ENCODE measurements at regions not wholly inside any gene's neighbourhood (a gene's known extent, or its start where the extent isn't known, plus 50 kb on each side); places are given as distances from the start of the nearest gene placed in this dataset.
"Not testable (repeated sequence)": the region's sequence is repeated elsewhere in the genome, so short reads cannot be mapped to it uniquely, and the experiment has no call there.

GRCh38 chr12:131277186-131278091, 323.7 kb downstream of the ADGRD1 start:
- FAIRE-seq = not testable (repeated sequence)

- FAIRE-seq = not testable (repeated sequence)
These were observed 324.9 kb downstream of the ADGRD1 start for GRCh38 chr12:131278451-131279115.

- no peak for FAIRE-seq
These were observed 325.7 kb downstream of the ADGRD1 start for GRCh38 chr12:131279281-131279921.

- FAIRE-seq = no peak
These were observed 326.7 kb downstream of the ADGRD1 start for GRCh38 chr12:131280426-131280825.

DNA sequence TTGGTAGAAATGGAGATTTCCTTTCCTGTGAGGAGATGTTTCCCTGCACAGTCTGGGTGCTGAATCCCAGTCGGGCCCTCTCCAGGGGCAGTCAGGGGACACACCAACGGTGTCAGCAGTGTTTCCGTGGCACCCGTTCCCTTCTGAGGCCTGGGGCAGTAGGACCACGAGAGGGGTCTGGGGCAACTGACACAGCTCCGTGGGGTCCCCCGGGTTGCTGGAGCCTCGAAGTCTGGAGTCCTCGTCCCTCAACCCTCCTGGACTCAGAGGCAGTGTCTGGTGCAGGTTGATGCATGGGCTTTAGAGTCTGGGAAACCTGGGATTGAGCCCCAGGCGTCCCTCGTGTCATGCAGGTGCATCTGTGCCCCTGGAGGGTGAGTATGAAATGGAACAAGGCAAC, 327.3 kb downstream of the ADGRD1 start:
- no peak for FAIRE-seq

- no peak for FAIRE-seq
These were observed 328.8 kb downstream of the ADGRD1 start for GRCh38 chr12:131282292-131283080.

DNA sequence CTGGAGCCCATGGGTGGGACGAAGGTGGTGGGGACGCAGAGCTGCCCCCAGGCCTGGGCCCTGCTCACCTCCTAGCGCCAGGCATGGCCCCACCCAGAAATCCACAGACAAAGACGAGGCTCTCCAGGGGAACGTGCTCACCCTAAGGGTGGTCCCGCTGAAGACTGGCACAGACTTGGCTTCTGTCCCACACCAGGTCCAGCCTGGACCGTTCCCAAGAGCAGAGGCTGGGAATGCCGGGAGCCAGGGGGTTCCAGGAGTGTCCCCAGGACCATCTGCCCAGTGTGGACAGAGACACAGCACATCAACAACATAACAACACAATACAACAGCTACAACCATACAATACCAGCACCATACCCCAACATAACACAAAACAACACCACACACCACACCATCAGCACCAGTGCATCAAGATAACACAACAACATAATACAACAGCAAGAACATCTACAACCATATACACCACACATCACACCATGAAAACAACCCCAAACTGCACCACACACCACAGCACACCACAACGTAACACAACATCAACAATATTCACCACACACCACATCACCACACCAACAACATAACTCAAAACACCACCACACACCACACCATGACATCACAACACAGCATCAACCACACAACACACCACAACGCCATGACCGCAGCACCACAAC, 329.6 kb downstream of the ADGRD1 start:
- no peak for FAIRE-seq

- FAIRE-seq = not testable (repeated sequence)
These were observed 330.4 kb downstream of the ADGRD1 start for GRCh38 chr12:131283862-131284825.

- FAIRE-seq = not testable (repeated sequence)
These were observed 331.5 kb downstream of the ADGRD1 start for GRCh38 chr12:131284954-131285904.

- FAIRE-seq = not testable (repeated sequence)
These were observed 332.2 kb downstream of the ADGRD1 start for GRCh38 chr12:131285905-131286295.

- not testable (repeated sequence) for FAIRE-seq
These were observed 332.6 kb downstream of the ADGRD1 start for GRCh38 chr12:131286301-131286700.

GRCh38 chr12:131287015-131287937, 333.6 kb downstream of the ADGRD1 start:
- FAIRE-seq = no peak

GRCh38 chr12:131287938-131288764, 334.4 kb downstream of the ADGRD1 start:
- FAIRE-seq = no peak

DNA sequence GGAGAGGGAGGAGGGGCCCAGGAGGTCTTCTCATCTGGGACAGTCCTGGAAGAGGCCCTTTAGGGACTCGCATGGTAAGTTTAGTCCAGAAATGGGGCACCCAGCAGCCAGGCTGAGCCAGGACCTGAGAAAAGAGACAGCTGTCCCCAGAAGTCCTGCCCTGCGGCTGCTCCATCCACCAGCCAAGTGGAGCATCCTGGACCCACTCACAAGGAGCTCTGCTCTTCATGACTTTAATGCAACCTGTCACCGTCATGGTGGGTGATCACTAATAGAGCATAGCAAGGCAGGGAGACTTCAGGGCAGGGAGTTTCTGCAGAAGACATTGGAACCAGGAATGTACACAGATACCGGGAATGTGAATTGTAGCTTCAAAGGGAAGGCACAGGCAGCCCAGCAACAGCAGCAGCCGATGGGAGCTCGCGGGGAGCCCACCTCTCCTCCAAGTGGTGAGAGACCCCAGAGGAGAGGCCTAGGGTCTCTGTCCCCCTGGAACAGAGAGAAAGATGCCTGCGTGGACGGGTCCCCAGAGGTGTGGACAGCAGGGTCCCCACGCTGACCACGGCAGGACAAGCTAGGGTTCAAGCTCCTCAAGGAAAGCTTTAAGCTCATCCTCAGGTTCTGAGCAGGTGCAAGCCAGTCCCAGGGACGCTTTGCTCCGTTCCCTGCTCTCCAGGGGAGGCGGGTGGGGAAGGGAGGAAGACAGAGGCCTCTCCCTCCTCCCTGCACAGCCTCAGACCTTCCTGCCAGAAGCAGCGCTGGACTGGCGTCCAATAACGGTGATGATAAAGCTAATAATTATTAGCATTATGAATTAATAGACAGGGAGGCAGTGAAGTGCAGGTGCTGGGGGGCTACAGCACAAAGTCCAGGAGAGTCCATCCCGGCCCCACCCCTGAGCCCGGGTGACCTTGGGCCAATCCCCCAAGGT, 335.3 kb downstream of the ADGRD1 start:
- not testable (repeated sequence) for FAIRE-seq

- FAIRE-seq = not testable (repeated sequence)
These were observed 336.1 kb downstream of the ADGRD1 start for GRCh38 chr12:131289807-131290206.

DNA sequence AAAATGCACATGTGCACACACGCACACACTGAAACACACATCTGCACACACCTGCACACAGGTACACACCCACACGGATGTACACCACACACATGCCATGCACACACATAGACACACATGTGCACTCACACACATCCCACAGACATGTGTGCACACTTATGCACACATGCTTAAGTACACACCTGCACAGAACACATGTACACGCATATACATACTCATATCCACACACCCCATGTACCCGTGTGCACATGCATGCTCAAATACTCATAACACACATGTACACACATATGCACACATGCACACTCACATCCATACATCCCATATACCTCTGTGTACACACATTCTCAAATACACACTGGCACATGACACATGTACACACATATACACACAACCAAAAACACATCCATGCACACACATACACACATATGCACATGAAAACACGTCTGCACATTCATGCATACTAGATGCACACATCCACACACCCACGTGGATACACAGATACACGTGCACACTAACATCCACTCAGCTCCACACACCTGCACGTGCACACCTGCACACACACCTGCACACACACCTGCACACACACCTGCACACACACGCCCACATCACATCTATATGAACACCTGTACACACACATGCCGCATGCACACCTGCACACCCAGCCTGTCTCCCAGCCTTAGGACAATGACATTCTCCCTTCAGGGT, 336.7 kb downstream of the ADGRD1 start:
- FAIRE-seq = no peak
